ENCODE measurements at regions not wholly inside any gene's neighbourhood (a gene's known extent, or its start where the extent isn't known, plus 50 kb on each side); places are given as distances from the start of the nearest gene placed in this dataset.

DNA sequence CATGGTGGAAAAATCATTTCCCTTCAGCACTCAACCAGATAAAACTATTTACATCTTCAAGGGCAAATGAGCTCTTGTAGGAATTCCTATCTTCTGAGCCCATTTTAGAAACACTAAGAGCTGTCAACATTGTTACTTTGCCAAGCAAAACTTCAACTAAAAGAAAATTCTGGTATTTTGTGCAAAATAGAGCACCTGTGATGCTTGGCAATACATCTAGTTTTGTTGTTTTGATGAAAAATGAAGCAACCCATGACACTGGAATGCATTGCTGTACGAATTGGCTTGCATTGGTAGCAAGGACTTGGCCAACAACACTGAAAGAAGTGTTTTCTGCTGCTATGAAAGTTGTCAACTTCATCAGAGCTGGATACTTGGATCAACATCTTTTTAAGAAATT lies 194.4 kb downstream of the COX18 start (continued):
- TF ChIP-seq, protein P1, sequence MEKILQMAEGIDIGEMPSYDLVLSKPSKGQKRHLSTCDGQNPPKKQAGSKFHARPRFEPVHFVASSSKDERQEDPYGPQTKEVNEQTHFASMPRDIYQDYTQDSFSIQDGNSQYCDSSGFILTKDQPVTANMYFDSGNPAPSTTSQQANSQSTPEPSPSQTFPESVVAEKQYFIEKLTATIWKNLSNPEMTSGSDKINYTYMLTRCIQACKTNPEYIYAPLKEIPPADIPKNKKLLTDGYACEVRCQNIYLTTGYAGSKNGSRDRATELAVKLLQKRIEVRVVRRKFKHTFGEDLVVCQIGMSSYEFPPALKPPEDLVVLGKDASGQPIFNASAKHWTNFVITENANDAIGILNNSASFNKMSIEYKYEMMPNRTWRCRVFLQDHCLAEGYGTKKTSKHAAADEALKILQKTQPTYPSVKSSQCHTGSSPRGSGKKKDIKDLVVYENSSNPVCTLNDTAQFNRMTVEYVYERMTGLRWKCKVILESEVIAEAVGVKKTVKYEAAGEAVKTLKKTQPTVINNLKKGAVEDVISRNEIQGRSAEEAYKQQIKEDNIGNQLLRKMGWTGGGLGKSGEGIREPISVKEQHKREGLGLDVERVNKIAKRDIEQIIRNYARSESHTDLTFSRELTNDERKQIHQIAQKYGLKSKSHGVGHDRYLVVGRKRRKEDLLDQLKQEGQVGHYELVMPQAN (IDR thresholded peaks at IDR 0.05; ENCODE audit: borderline replicate concordance) = no peak

DNA sequence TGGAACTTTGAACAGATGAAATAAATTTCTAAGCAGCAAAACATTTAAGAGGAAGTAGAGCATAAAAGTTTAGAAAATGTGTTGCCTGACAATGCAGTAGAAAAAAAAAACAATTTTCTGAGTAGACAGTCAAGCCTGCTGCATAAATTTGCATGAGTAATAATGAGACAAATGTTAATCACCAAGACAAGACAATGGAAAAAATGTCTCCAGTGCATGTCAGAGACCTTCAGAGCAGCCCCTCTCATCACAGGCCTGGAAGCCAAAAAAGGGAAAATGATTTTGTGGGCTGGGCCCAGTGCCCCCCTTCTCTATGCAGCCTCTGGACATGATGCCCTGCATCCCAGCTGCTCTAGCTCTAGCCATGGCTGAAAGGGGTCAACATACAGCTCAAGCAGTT lies 204.6 kb downstream of the COX18 start:
- ChIA-PET POLR2A (no interaction called here), CTCF (ENCODE audit: low intra/inter-chr PET ratio) (no interaction called here)
- H3K4me3 ChIP-seq = no peak overlapping the region
- H2AFZ ChIP-seq (ENCODE audit: low read depth, low read length) = no peak overlapping the region
- ATAC-seq = no peak
- H3K27ac ChIP-seq (ENCODE audit: extremely low read depth, low read depth, low read length) = no peak overlapping the region
- no peaks in the 10 kb centered on the region for H4K20me1 ChIP-seq (replicated peaks; ENCODE audit: control insufficient read depth, insufficient read depth, low read length)
- no peaks in the 10 kb centered on the region for H3K4me1 ChIP-seq (replicated peaks in 1 of 2; ENCODE audit: control insufficient read depth in 2 of 2, insufficient read depth in 2 of 2, low read length in 2 of 2)
- no peak overlapping the region for H3K9ac ChIP-seq (ENCODE audit: insufficient read depth in 1 of 2, low read depth in 2 of 2, low read length in 2 of 2)
- H3K79me2 ChIP-seq (ENCODE audit: control insufficient read depth, insufficient read depth, low read length) = no peaks in the 10 kb centered on the region
- DNase-seq (ENCODE audit: extremely low read depth in 1 of 4, low spot score in 3 of 4) = no peak
- in situ Hi-C loops (cut with MboI) (no loop called here), intact Hi-C loops (cut with micrococcal nuclease) (no loop called here)
- H3K9me3 ChIP-seq (replicated peaks; ENCODE audit: control insufficient read depth, insufficient read depth, low read depth, low read length) = no peaks in the 10 kb centered on the region
- no peak overlapping the region for H3K4me2 ChIP-seq (ENCODE audit: insufficient read depth, low read length)
- H3K9me1 ChIP-seq (ENCODE audit: control insufficient read depth, insufficient read depth, low read length) = no peaks in the 10 kb centered on the region
- no peaks in the 10 kb centered on the region for H3K36me3 ChIP-seq (ENCODE audit: control insufficient read depth, insufficient read depth, low read length)
- no peak for FAIRE-seq
- H3K27me3 ChIP-seq (ENCODE audit: control insufficient read depth in 2 of 2, insufficient read depth in 2 of 2, low read length in 2 of 2) = no peaks in the 10 kb centered on the region
- no TSS peak for BruUV-seq (replicated peaks)
- TF ChIP-seq IFI16 (CRISPR knock-in tag; IDR thresholded peaks at IDR 0.05) = no peak
- TF ChIP-seq ZNF24 (IDR thresholded peaks at IDR 0.05) = no peak
- TF ChIP-seq, protein P2, sequence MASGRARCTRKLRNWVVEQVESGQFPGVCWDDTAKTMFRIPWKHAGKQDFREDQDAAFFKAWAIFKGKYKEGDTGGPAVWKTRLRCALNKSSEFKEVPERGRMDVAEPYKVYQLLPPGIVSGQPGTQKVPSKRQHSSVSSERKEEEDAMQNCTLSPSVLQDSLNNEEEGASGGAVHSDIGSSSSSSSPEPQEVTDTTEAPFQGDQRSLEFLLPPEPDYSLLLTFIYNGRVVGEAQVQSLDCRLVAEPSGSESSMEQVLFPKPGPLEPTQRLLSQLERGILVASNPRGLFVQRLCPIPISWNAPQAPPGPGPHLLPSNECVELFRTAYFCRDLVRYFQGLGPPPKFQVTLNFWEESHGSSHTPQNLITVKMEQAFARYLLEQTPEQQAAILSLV (tag; IDR thresholded peaks at IDR 0.05) = no peak
- TF ChIP-seq, protein P3, sequence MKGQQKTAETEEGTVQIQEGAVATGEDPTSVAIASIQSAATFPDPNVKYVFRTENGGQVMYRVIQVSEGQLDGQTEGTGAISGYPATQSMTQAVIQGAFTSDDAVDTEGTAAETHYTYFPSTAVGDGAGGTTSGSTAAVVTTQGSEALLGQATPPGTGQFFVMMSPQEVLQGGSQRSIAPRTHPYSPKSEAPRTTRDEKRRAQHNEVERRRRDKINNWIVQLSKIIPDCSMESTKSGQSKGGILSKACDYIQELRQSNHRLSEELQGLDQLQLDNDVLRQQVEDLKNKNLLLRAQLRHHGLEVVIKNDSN (CRISPR knock-in tag; IDR thresholded peaks at IDR 0.05) = no peak
- TF ChIP-seq ZNF77 (CRISPR knock-in tag; IDR thresholded peaks at IDR 0.05) = no peak
- no peak for TF ChIP-seq ZNF785 (CRISPR knock-in tag; IDR thresholded peaks at IDR 0.05)
- TF ChIP-seq, protein P4, sequence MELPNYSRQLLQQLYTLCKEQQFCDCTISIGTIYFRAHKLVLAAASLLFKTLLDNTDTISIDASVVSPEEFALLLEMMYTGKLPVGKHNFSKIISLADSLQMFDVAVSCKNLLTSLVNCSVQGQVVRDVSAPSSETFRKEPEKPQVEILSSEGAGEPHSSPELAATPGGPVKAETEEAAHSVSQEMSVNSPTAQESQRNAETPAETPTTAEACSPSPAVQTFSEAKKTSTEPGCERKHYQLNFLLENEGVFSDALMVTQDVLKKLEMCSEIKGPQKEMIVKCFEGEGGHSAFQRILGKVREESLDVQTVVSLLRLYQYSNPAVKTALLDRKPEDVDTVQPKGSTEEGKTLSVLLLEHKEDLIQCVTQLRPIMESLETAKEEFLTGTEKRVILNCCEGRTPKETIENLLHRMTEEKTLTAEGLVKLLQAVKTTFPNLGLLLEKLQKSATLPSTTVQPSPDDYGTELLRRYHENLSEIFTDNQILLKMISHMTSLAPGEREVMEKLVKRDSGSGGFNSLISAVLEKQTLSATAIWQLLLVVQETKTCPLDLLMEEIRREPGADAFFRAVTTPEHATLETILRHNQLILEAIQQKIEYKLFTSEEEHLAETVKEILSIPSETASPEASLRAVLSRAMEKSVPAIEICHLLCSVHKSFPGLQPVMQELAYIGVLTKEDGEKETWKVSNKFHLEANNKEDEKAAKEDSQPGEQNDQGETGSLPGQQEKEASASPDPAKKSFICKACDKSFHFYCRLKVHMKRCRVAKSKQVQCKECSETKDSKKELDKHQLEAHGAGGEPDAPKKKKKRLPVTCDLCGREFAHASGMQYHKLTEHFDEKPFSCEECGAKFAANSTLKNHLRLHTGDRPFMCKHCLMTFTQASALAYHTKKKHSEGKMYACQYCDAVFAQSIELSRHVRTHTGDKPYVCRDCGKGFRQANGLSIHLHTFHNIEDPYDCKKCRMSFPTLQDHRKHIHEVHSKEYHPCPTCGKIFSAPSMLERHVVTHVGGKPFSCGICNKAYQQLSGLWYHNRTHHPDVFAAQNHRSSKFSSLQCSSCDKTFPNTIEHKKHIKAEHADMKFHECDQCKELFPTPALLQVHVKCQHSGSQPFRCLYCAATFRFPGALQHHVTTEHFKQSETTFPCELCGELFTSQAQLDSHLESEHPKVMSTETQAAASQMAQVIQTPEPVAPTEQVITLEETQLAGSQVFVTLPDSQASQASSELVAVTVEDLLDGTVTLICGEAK (IDR thresholded peaks at IDR 0.05) = no peak
- TF ChIP-seq, protein P4 (CRISPR knock-in tag; IDR thresholded peaks at IDR 0.05) = no peak
- no peak for TF ChIP-seq ZNF124 (CRISPR knock-in tag; IDR thresholded peaks at IDR 0.05)
- no peak for TF ChIP-seq CHD1 (IDR thresholded peaks at IDR 0.05; ENCODE audit: low read length)
